ENCODE measurements at regions not wholly inside any gene's neighbourhood (a gene's known extent, or its start where the extent isn't known, plus 50 kb on each side); places are given as distances from the start of the nearest gene placed in this dataset.

- TF ChIP-seq, protein P1, sequence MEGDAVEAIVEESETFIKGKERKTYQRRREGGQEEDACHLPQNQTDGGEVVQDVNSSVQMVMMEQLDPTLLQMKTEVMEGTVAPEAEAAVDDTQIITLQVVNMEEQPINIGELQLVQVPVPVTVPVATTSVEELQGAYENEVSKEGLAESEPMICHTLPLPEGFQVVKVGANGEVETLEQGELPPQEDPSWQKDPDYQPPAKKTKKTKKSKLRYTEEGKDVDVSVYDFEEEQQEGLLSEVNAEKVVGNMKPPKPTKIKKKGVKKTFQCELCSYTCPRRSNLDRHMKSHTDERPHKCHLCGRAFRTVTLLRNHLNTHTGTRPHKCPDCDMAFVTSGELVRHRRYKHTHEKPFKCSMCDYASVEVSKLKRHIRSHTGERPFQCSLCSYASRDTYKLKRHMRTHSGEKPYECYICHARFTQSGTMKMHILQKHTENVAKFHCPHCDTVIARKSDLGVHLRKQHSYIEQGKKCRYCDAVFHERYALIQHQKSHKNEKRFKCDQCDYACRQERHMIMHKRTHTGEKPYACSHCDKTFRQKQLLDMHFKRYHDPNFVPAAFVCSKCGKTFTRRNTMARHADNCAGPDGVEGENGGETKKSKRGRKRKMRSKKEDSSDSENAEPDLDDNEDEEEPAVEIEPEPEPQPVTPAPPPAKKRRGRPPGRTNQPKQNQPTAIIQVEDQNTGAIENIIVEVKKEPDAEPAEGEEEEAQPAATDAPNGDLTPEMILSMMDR (IDR thresholded peaks at IDR 0.05; ENCODE audit: control extremely low read depth in 1 of 3, insufficient read depth in 1 of 3, low read depth in 1 of 3, low read length in 3 of 3) = no peak
- TF ChIP-seq RAD21 (IDR thresholded peaks at IDR 0.05 in 1 of 2, conservative IDR thresholded peaks at IDR 0.05 in 1 of 2; ENCODE audit: low read depth in 2 of 2, low read length in 2 of 2) (no peak), GTF2F1 (IDR thresholded peaks at IDR 0.05; ENCODE audit: borderline replicate concordance, low read depth, low read length) (no peak), SRF (IDR thresholded peaks at IDR 0.05; ENCODE audit: low read depth, low read length) (no peak), MAFK (IDR thresholded peaks at IDR 0.05; ENCODE audit: low read depth, low read length) (no peak)
These were observed 100.7 kb downstream of the SALL1 start (continued) for GRCh38 chr16:51050377-51050706.
